ENCODE measurements at regions not wholly inside any gene's neighbourhood (a gene's known extent, or its start where the extent isn't known, plus 50 kb on each side); places are given as distances from the start of the nearest gene placed in this dataset.

DNA sequence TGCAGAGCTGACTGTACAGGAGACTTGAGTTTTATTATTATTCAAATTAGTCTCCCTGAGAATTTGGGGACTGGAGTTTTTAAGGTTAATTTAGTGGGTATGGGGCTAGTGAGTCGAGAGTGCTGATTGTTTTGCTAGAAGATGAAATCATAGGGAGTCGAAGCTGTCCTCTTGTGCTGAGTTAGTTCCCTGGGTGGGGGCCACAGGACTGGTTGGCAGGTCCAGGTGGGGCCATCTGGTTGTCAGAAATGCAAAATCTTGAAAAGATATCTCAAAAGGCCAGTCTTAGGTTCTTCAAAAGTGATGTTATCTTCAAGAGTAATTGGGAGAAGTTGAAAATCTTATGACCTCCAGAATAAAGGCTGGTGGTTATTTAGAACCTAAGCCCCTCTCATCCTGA, 267.3 kb downstream of the MYCN start:
- H3K27ac ChIP-seq, result no peak overlapping the region
- no peaks in the 10 kb centered on the region for H3K27me3 ChIP-seq
- TF ChIP-seq, protein P1, sequence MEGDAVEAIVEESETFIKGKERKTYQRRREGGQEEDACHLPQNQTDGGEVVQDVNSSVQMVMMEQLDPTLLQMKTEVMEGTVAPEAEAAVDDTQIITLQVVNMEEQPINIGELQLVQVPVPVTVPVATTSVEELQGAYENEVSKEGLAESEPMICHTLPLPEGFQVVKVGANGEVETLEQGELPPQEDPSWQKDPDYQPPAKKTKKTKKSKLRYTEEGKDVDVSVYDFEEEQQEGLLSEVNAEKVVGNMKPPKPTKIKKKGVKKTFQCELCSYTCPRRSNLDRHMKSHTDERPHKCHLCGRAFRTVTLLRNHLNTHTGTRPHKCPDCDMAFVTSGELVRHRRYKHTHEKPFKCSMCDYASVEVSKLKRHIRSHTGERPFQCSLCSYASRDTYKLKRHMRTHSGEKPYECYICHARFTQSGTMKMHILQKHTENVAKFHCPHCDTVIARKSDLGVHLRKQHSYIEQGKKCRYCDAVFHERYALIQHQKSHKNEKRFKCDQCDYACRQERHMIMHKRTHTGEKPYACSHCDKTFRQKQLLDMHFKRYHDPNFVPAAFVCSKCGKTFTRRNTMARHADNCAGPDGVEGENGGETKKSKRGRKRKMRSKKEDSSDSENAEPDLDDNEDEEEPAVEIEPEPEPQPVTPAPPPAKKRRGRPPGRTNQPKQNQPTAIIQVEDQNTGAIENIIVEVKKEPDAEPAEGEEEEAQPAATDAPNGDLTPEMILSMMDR (IDR thresholded peaks at IDR 0.05), result no peak
- no peaks in the 10 kb centered on the region for H3K4me1 ChIP-seq (replicated peaks in 1 of 2)
- H3K9me3 ChIP-seq (replicated peaks in 1 of 3), result no peaks in the 10 kb centered on the region
- no peak for DNase-seq
- WGBS, 4 donors, result 74 to 82% (median 80%) methylated on average over 2 of the region's 2 CpGs
- intact Hi-C loops (cut with DNase I), result no loop called here
- H3K4me3 ChIP-seq, result no peak overlapping the region
- no peaks in the 10 kb centered on the region for H3K36me3 ChIP-seq (replicated peaks in 1 of 2)

DNA sequence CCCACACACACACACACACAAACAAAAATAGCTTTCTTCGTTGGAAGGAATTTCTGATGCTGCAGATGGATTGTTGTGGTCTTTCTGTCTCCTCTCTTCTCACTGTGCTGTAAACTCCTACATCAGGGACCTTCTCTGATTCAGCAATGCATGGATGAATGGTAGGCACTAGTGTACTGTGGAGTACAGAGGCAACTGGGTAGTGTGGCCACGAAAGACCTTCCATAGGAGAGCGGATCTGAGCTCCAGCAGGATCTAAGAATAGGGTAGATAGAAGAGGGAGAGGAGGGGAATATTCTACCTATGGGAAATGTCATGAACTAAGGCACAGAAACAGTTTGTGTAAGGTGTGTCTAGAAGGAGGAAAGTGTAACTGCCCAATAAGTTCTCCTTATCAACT, 266.8 kb downstream of the MYCN start:
- no peaks in the 10 kb centered on the region for H3K27me3 ChIP-seq
- no peak overlapping the region for H3K4me3 ChIP-seq
- no peaks in the 10 kb centered on the region for H3K4me1 ChIP-seq (replicated peaks in 1 of 2)
- H3K27ac ChIP-seq, result no peak overlapping the region
- no peaks in the 10 kb centered on the region for H3K36me3 ChIP-seq (replicated peaks in 1 of 2)
- no peak for TF ChIP-seq POLR2A (IDR thresholded peaks at IDR 0.05)
- TF ChIP-seq, protein P1 (IDR thresholded peaks at IDR 0.05), result no peak
- intact Hi-C loops (cut with DNase I), result no loop called here
- no peak for DNase-seq
- H3K9me3 ChIP-seq (replicated peaks in 1 of 3), result no peaks in the 10 kb centered on the region
- WGBS, 4 donors, result 85 to 96% (median 86%) methylated on average over 3 of the region's 3 CpGs

DNA sequence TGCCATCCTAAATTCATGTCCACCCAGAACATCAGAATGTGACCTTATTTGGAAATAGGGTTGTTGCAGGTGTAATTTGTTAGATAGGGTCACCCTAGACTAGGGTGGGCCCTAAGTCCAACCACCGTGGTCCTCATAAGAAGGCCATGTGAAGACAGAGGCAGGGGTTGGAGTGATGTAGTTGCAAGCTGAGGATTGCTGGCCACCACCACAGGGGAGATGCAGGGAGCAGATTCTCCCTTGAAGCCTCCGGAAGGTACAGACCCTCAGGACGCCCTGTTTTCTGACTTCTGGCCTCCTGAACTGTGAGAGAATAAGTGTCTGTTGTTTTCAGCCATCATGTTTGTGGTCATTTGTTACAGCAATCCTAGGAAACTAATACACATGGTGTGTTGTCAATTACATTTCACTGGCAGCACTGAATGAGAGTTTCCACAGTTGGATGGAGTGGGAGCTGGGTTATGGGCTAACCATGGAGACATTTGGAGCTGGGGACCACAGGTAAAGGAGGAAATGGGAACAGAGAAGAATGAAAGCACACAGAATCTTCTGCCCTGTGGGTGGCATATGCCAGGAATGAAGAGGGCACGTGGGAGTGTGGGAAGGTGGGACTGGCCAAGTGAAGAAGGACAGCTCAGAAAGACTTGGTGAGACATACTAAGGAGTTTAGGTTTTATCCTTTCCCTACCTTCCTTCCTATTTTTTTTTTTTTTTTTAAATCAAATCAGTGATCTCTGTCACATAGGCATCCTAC, 266.0 kb downstream of the MYCN start:
- WGBS, 4 donors, result 78 to 89% (median 80%) methylated on average over 4 of the region's 4 CpGs
- Histone ChIP-seq H3K36me3 (replicated peaks in 1 of 2) (no peaks in the 10 kb centered on the region), H3K27me3 (no peaks in the 10 kb centered on the region), H3K4me1 (replicated peaks in 1 of 2) (no peaks in the 10 kb centered on the region), H3K4me3 (no peak overlapping the region), H3K9me3 (replicated peaks in 1 of 3) (no peaks in the 10 kb centered on the region), H3K27ac (no peak overlapping the region)
- intact Hi-C loops (cut with DNase I), result no loop called here
- no peak for DNase-seq
- TF ChIP-seq, protein P1 (IDR thresholded peaks at IDR 0.05), result no peak
- TF ChIP-seq POLR2A (IDR thresholded peaks at IDR 0.05), result no peak

DNA sequence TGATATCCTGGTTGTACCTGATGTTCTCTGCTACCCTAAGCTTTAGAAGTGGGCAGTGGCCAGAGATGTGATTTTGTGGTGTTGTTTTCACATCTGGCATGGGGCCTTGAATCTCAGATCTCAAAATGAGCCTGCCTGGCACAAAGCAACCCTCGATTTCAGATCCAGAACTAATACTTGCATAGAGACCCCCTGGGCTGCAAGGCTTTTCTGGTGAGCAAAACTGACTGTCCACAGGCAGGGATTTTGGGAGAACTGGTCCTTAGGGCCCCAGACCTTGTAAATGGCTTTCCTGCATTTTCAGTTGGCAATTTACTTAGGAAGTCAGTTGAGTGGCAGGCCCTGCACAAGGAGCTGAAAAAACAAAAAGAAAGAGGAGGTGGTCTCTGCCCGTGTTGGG, 265.3 kb downstream of the MYCN start:
- no peak for DNase-seq
- Histone ChIP-seq H3K27ac (no peak overlapping the region), H3K9me3 (replicated peaks in 1 of 3) (no peaks in the 10 kb centered on the region), H3K4me3 (no peak overlapping the region), H3K36me3 (replicated peaks in 1 of 2) (no peaks in the 10 kb centered on the region), H3K4me1 (replicated peaks in 1 of 2) (no peaks in the 10 kb centered on the region), H3K27me3 (no peaks in the 10 kb centered on the region)
- 72 to 87% (median 83%) methylated on average over 2 of the region's 2 CpGs for WGBS, 4 donors
- intact Hi-C loops (cut with DNase I), result no loop called here
- TF ChIP-seq, protein P1 (IDR thresholded peaks at IDR 0.05), result no peak
- TF ChIP-seq POLR2A (IDR thresholded peaks at IDR 0.05), result no peak
